HG03460 (cell line): ENCODE measurements at regions not wholly inside any gene's neighbourhood (a gene's known extent, or its start where the extent isn't known, plus 50 kb on each side); places are given as distances from the start of the nearest gene placed in this dataset.

Source experiments
- ATAC-seq: cut with Tn5 transposase; IDR thresholded peaks from one replicate; pipeline ENCODE4 v1.9.1; 2021; ENCODE audit not compliant: unreplicated experiment

GRCh38 chr14:85788470-85789233 lies 258.7 kb downstream of the FLRT2 start:
- no peak for ATAC-seq

GRCh38 chr14:85766295-85766694 lies 236.4 kb downstream of the FLRT2 start:
- ATAC-seq, result no peak

- no peak for ATAC-seq
Measured at GRCh38 chr14:85764822-85765221, 234.9 kb downstream of the FLRT2 start.

GRCh38 chr14:85762526-85762925 lies 232.6 kb downstream of the FLRT2 start:
- ATAC-seq, result no peak

GRCh38 chr14:85752175-85752574 lies 222.2 kb downstream of the FLRT2 start:
- no peak for ATAC-seq

GRCh38 chr14:85744573-85744972 lies 214.6 kb downstream of the FLRT2 start:
- ATAC-seq, result no peak

GRCh38 chr14:85732031-85732430 lies 202.1 kb downstream of the FLRT2 start:
- no peak for ATAC-seq

GRCh38 chr14:85731186-85731585 lies 201.2 kb downstream of the FLRT2 start:
- ATAC-seq, result no peak

- no peak for ATAC-seq
Measured at GRCh38 chr14:85728476-85729065, 198.6 kb downstream of the FLRT2 start.

- no peak for ATAC-seq
Measured at GRCh38 chr14:85714069-85714468, 184.1 kb downstream of the FLRT2 start.

- no peak for ATAC-seq
Measured at GRCh38 chr14:85711620-85712019, 181.7 kb downstream of the FLRT2 start.
